ENCODE measurements at regions not wholly inside any gene's neighbourhood (a gene's known extent, or its start where the extent isn't known, plus 50 kb on each side); places are given as distances from the start of the nearest gene placed in this dataset.

DNA sequence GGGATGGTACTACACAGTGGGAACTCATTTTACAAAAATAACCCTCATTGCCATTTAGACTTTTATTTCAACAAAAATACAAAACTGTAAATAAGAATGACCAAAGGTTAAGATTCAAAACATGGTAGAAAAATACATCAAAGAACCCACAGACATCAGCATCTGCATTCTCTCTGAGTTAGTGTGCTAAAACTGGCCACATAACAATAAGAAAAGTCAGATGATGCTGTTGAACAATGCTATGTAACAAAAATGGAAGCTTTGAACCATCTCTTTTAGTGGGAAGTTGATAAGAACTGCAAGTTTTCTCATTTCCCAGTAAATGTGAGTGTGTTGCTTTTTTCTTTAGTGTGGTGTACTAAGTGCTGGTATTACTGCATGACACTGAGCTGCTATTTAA is 888.4 kb upstream of the EPHA5 start:
- TF ChIP-seq, protein P1, sequence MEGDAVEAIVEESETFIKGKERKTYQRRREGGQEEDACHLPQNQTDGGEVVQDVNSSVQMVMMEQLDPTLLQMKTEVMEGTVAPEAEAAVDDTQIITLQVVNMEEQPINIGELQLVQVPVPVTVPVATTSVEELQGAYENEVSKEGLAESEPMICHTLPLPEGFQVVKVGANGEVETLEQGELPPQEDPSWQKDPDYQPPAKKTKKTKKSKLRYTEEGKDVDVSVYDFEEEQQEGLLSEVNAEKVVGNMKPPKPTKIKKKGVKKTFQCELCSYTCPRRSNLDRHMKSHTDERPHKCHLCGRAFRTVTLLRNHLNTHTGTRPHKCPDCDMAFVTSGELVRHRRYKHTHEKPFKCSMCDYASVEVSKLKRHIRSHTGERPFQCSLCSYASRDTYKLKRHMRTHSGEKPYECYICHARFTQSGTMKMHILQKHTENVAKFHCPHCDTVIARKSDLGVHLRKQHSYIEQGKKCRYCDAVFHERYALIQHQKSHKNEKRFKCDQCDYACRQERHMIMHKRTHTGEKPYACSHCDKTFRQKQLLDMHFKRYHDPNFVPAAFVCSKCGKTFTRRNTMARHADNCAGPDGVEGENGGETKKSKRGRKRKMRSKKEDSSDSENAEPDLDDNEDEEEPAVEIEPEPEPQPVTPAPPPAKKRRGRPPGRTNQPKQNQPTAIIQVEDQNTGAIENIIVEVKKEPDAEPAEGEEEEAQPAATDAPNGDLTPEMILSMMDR (IDR thresholded peaks at IDR 0.05) = no peak
- no peak for TF ChIP-seq POLR2A (IDR thresholded peaks at IDR 0.05)
- no peak for TF ChIP-seq EP300 (IDR thresholded peaks at IDR 0.05)
- TF ChIP-seq POLR2AphosphoS5 (IDR thresholded peaks at IDR 0.05) = no peak
